NCI-H1417 (cell line): ENCODE measurements at regions not wholly inside any gene's neighbourhood (a gene's known extent, or its start where the extent isn't known, plus 50 kb on each side); places are given as distances from the start of the nearest gene placed in this dataset.
"Not testable (repeated sequence)": the region's sequence is repeated elsewhere in the genome, so short reads cannot be mapped to it uniquely, and the experiment has no call there.

ENCODE experiments used
- DNase-seq, 3 experiments: peaks; one replicate each; lab custom pipeline; 2025; lab: John Stamatoyannopoulos, UW

GRCh38 chr17:54191261-54191660 lies 368.5 kb downstream of the KIF2B start:
- no peak for DNase-seq

GRCh38 chr17:54194268-54194667 lies 371.5 kb downstream of the KIF2B start:
- DNase-seq: no peak

- no peak for DNase-seq
Observed at GRCh38 chr17:54196751-54197150, 374.0 kb downstream of the KIF2B start.

GRCh38 chr17:54201380-54201779 lies 378.7 kb downstream of the KIF2B start:
- not testable (repeated sequence) for DNase-seq

GRCh38 chr17:54220829-54221228 lies 398.1 kb downstream of the KIF2B start:
- DNase-seq: no peak

GRCh38 chr17:54221499-54221898 lies 398.8 kb downstream of the KIF2B start:
- DNase-seq: no peak

GRCh38 chr17:54235571-54235970 lies 412.8 kb downstream of the KIF2B start:
- DNase-seq: no peak

GRCh38 chr17:54237911-54238515 lies 415.3 kb downstream of the KIF2B start:
- no peak for DNase-seq

GRCh38 chr17:54239291-54239690 lies 416.6 kb downstream of the KIF2B start:
- DNase-seq: no peak

- DNase-seq: no peak
Observed at GRCh38 chr17:54255696-54256095, 433.0 kb downstream of the KIF2B start.

- no peak for DNase-seq
Observed at GRCh38 chr17:54256401-54256929, 433.7 kb downstream of the KIF2B start.

GRCh38 chr17:54257440-54257839 lies 434.7 kb downstream of the KIF2B start:
- no peak for DNase-seq

GRCh38 chr17:54259476-54259875 lies 436.7 kb downstream of the KIF2B start:
- no peak for DNase-seq

GRCh38 chr17:54261465-54261864 lies 438.7 kb downstream of the KIF2B start:
- DNase-seq: no peak

GRCh38 chr17:54269881-54270280 lies 447.2 kb downstream of the KIF2B start:
- DNase-seq: no peak

- no peak for DNase-seq
Observed at GRCh38 chr17:54270499-54270898, 447.8 kb downstream of the KIF2B start.

GRCh38 chr17:54277868-54278267 lies 455.1 kb downstream of the KIF2B start:
- no peak for DNase-seq

GRCh38 chr17:54280741-54281140 lies 458.0 kb downstream of the KIF2B start:
- DNase-seq: no peak

GRCh38 chr17:54282886-54283285 lies 460.2 kb downstream of the KIF2B start:
- no peak for DNase-seq

- DNase-seq: no peak
Observed at GRCh38 chr17:54307351-54307750, 484.6 kb downstream of the KIF2B start.

GRCh38 chr17:54324813-54325212 lies 502.1 kb downstream of the KIF2B start:
- DNase-seq: no peak

GRCh38 chr17:54339731-54340130 lies 517.0 kb downstream of the KIF2B start:
- no peak for DNase-seq

GRCh38 chr17:54347495-54347894 lies 524.8 kb downstream of the KIF2B start:
- DNase-seq: no peak

- DNase-seq: no peak
Observed at GRCh38 chr17:54348234-54348633, 525.5 kb downstream of the KIF2B start.
